ENCODE measurements at regions not wholly inside any gene's neighbourhood (a gene's known extent, or its start where the extent isn't known, plus 50 kb on each side); places are given as distances from the start of the nearest gene placed in this dataset.

GRCh38 chr16:51045186-51045585 lies 105.9 kb downstream of the SALL1 start:
- TF ChIP-seq CTCF (IDR thresholded peaks at IDR 0.05; ENCODE audit: low read depth, low read length) (no peak), EZH2phosphoT487 (IDR thresholded peaks at IDR 0.05; ENCODE audit: low read depth) (no peak)
